ENCODE measurements at regions not wholly inside any gene's neighbourhood (a gene's known extent, or its start where the extent isn't known, plus 50 kb on each side); places are given as distances from the start of the nearest gene placed in this dataset.

GRCh38 chr6:117829594-117830319 is 77.3 kb upstream of the SLC35F1 start:
- H3K36me3 ChIP-seq (replicated peaks in 1 of 2; ENCODE audit: control insufficient read depth in 2 of 2, insufficient read depth in 2 of 2, low read length in 2 of 2) = no peaks in the 10 kb centered on the region
- no peak overlapping the region for H3K27ac ChIP-seq (replicated peaks; ENCODE audit: low read length)
- no peak overlapping the region for H2BK120ac ChIP-seq (ENCODE audit: low read depth, low read length)
- no peak overlapping the region for H2BK15ac ChIP-seq (ENCODE audit: low read length)
- H3K4ac ChIP-seq (ENCODE audit: low read length) = no peak overlapping the region
- H4K8ac ChIP-seq (ENCODE audit: low read depth, low read length) = no peak overlapping the region
- H3K4me1 ChIP-seq (ENCODE audit: control insufficient read depth in 2 of 2, insufficient read depth in 1 of 2, low read depth in 1 of 2, low read length in 2 of 2) = peaks cover 0 to 2% of the 10 kb centered on the region in 2 donors
- WGBS, 2 donors (ENCODE audit: extremely low coverage in 2 of 2, insufficient read length in 2 of 2, insufficient replicate concordance in 1 of 2) = no CpG with 5 or more reads among the region's 8 CpGs
- no peak overlapping the region for H3K23ac ChIP-seq (ENCODE audit: low read depth, low read length, poor library complexity)
- H3K4me2 ChIP-seq (ENCODE audit: insufficient read depth, low read length, poor library complexity, severe bottlenecking) = peak overlapping the region; percentile 30
- no peak overlapping the region for H2BK12ac ChIP-seq (ENCODE audit: low read length)
- H2AFZ ChIP-seq (ENCODE audit: low read length) = peak overlapping the region; percentile 92
- no peak overlapping the region for H3K14ac ChIP-seq (ENCODE audit: low read length)
- no peak overlapping the region for H3K18ac ChIP-seq (ENCODE audit: low read length)
- no peaks in the 10 kb centered on the region for H3K9me3 ChIP-seq (replicated peaks in 1 of 2; ENCODE audit: control insufficient read depth in 2 of 2, insufficient read depth in 1 of 2, low read depth in 1 of 2, low read length in 2 of 2)
- no peak overlapping the region for H2AK5ac ChIP-seq (ENCODE audit: low read depth, low read length)
- H4K91ac ChIP-seq (ENCODE audit: low read depth, low read length, poor library complexity) = no peak overlapping the region
- DNase-seq (ENCODE audit: low spot score) = peak; percentile 54
- H3K27me3 ChIP-seq (ENCODE audit: control insufficient read depth in 3 of 3, insufficient read depth in 3 of 3, low read depth in 1 of 3, low read length in 3 of 3) = peaks cover 0 to 8% (median 0%) of the 10 kb centered on the region in 3 experiments
- H3K4me3 ChIP-seq (ENCODE audit: low read length in 2 of 2) = peak overlapping the region; percentile 53 to 87
- H3K9ac ChIP-seq (ENCODE audit: low read depth, low read length, poor library complexity) = no peak overlapping the region
- no peak overlapping the region for H2BK5ac ChIP-seq (ENCODE audit: low read length)
- no peaks in the 10 kb centered on the region for H3K79me1 ChIP-seq (ENCODE audit: low read depth, low read length)

GRCh38 chr6:117837261-117837660 is 69.8 kb upstream of the SLC35F1 start:
- Histone ChIP-seq H3K4me1 (ENCODE audit: control insufficient read depth in 2 of 2, insufficient read depth in 1 of 2, low read depth in 1 of 2, low read length in 2 of 2) (no peaks in the 10 kb centered on the region), H4K8ac (ENCODE audit: low read depth, low read length) (no peak overlapping the region), H3K36me3 (replicated peaks in 1 of 2; ENCODE audit: control insufficient read depth in 2 of 2, insufficient read depth in 2 of 2, low read length in 2 of 2) (no peaks in the 10 kb centered on the region), H2BK5ac (ENCODE audit: low read length) (no peak overlapping the region), H3K9ac (ENCODE audit: low read depth, low read length, poor library complexity) (no peak overlapping the region), H3K18ac (ENCODE audit: low read length) (no peak overlapping the region), H2BK15ac (ENCODE audit: low read length) (no peak overlapping the region), H3K4me3 (ENCODE audit: low read length in 2 of 2) (no peak overlapping the region), H2AK5ac (ENCODE audit: low read depth, low read length) (no peak overlapping the region), H3K23ac (ENCODE audit: low read depth, low read length, poor library complexity) (no peak overlapping the region), H3K79me1 (ENCODE audit: low read depth, low read length) (no peaks in the 10 kb centered on the region), H3K27me3 (ENCODE audit: control insufficient read depth in 3 of 3, insufficient read depth in 3 of 3, low read depth in 1 of 3, low read length in 3 of 3) (no peaks in the 10 kb centered on the region), H3K27ac (replicated peaks; ENCODE audit: low read length) (no peak overlapping the region), H4K91ac (ENCODE audit: low read depth, low read length, poor library complexity) (no peak overlapping the region), H3K4me2 (ENCODE audit: insufficient read depth, low read length, poor library complexity, severe bottlenecking) (no peak overlapping the region), H3K9me3 (replicated peaks in 1 of 2; ENCODE audit: control insufficient read depth in 2 of 2, insufficient read depth in 1 of 2, low read depth in 1 of 2, low read length in 2 of 2) (no peaks in the 10 kb centered on the region), H2BK12ac (ENCODE audit: low read length) (no peak overlapping the region), H3K14ac (ENCODE audit: low read length) (no peak overlapping the region), H2AFZ (ENCODE audit: low read length) (peak overlapping the region; percentile 75), H3K4ac (ENCODE audit: low read length) (no peak overlapping the region), H2BK120ac (ENCODE audit: low read depth, low read length) (no peak overlapping the region)
- DNase-seq (ENCODE audit: low spot score) = no peak
- WGBS, 2 donors (ENCODE audit: extremely low coverage in 2 of 2, insufficient read length in 2 of 2, insufficient replicate concordance in 1 of 2) = no CpG with 5 or more reads among the region's 3 CpGs

GRCh38 chr6:117840541-117840983 is 66.5 kb upstream of the SLC35F1 start:
- H3K9ac ChIP-seq (ENCODE audit: low read depth, low read length, poor library complexity) = no peak overlapping the region
- no peak overlapping the region for H3K14ac ChIP-seq (ENCODE audit: low read length)
- H2AK5ac ChIP-seq (ENCODE audit: low read depth, low read length) = no peak overlapping the region
- H3K4me1 ChIP-seq (ENCODE audit: control insufficient read depth in 2 of 2, insufficient read depth in 1 of 2, low read depth in 1 of 2, low read length in 2 of 2) = no peaks in the 10 kb centered on the region
- no peaks in the 10 kb centered on the region for H3K79me1 ChIP-seq (ENCODE audit: low read depth, low read length)
- no peak overlapping the region for H4K8ac ChIP-seq (ENCODE audit: low read depth, low read length)
- no peak overlapping the region for H3K4me3 ChIP-seq (ENCODE audit: low read length in 2 of 2)
- no peak overlapping the region for H3K27ac ChIP-seq (replicated peaks; ENCODE audit: low read length)
- H3K4me2 ChIP-seq (ENCODE audit: insufficient read depth, low read length, poor library complexity, severe bottlenecking) = no peak overlapping the region
- H3K18ac ChIP-seq (ENCODE audit: low read length) = no peak overlapping the region
- DNase-seq (ENCODE audit: low spot score) = peak; percentile 47
- no peaks in the 10 kb centered on the region for H3K36me3 ChIP-seq (replicated peaks in 1 of 2; ENCODE audit: control insufficient read depth in 2 of 2, insufficient read depth in 2 of 2, low read length in 2 of 2)
- H2BK12ac ChIP-seq (ENCODE audit: low read length) = no peak overlapping the region
- no peak overlapping the region for H2BK15ac ChIP-seq (ENCODE audit: low read length)
- H2BK5ac ChIP-seq (ENCODE audit: low read length) = no peak overlapping the region
- no peak overlapping the region for H4K91ac ChIP-seq (ENCODE audit: low read depth, low read length, poor library complexity)
- no peaks in the 10 kb centered on the region for H3K27me3 ChIP-seq (ENCODE audit: control insufficient read depth in 3 of 3, insufficient read depth in 3 of 3, low read depth in 1 of 3, low read length in 3 of 3)
- no peak overlapping the region for H3K23ac ChIP-seq (ENCODE audit: low read depth, low read length, poor library complexity)
- no peak overlapping the region for H3K4ac ChIP-seq (ENCODE audit: low read length)
- WGBS, 2 donors (ENCODE audit: extremely low coverage in 2 of 2, insufficient read length in 2 of 2, insufficient replicate concordance in 1 of 2) = no CpG with 5 or more reads among the region's 2 CpGs
- no peak overlapping the region for H2BK120ac ChIP-seq (ENCODE audit: low read depth, low read length)
- no peaks in the 10 kb centered on the region for H3K9me3 ChIP-seq (replicated peaks in 1 of 2; ENCODE audit: control insufficient read depth in 2 of 2, insufficient read depth in 1 of 2, low read depth in 1 of 2, low read length in 2 of 2)
- peak overlapping the region; percentile 70 for H2AFZ ChIP-seq (ENCODE audit: low read length)

- no peak overlapping the region for H3K14ac ChIP-seq (ENCODE audit: low read length)
- no peak overlapping the region for H3K18ac ChIP-seq (ENCODE audit: low read length)
- H3K4ac ChIP-seq (ENCODE audit: low read length) = no peak overlapping the region
- H2BK15ac ChIP-seq (ENCODE audit: low read length) = no peak overlapping the region
- H4K91ac ChIP-seq (ENCODE audit: low read depth, low read length, poor library complexity) = no peak overlapping the region
- no peak overlapping the region for H4K8ac ChIP-seq (ENCODE audit: low read depth, low read length)
- H3K9me3 ChIP-seq (replicated peaks in 1 of 2; ENCODE audit: control insufficient read depth in 2 of 2, insufficient read depth in 1 of 2, low read depth in 1 of 2, low read length in 2 of 2) = peaks cover 4 to 12% of the 10 kb centered on the region in 2 donors
- no peak overlapping the region for H3K9ac ChIP-seq (ENCODE audit: low read depth, low read length, poor library complexity)
- no peaks in the 10 kb centered on the region for H3K27me3 ChIP-seq (ENCODE audit: control insufficient read depth in 3 of 3, insufficient read depth in 3 of 3, low read depth in 1 of 3, low read length in 3 of 3)
- H3K36me3 ChIP-seq (replicated peaks in 1 of 2; ENCODE audit: control insufficient read depth in 2 of 2, insufficient read depth in 2 of 2, low read length in 2 of 2) = no peaks in the 10 kb centered on the region
- H2AK5ac ChIP-seq (ENCODE audit: low read depth, low read length) = no peak overlapping the region
- peaks cover 5% of the 10 kb centered on the region for H3K79me1 ChIP-seq (ENCODE audit: low read depth, low read length)
- no peak for DNase-seq (ENCODE audit: low spot score)
- no peak overlapping the region for H2BK12ac ChIP-seq (ENCODE audit: low read length)
- H3K4me1 ChIP-seq (ENCODE audit: control insufficient read depth in 2 of 2, insufficient read depth in 1 of 2, low read depth in 1 of 2, low read length in 2 of 2) = no peaks in the 10 kb centered on the region
- no peak overlapping the region for H3K23ac ChIP-seq (ENCODE audit: low read depth, low read length, poor library complexity)
- no peak overlapping the region for H2AFZ ChIP-seq (ENCODE audit: low read length)
- no peak overlapping the region for H2BK5ac ChIP-seq (ENCODE audit: low read length)
- H2BK120ac ChIP-seq (ENCODE audit: low read depth, low read length) = no peak overlapping the region
- H3K4me3 ChIP-seq (ENCODE audit: low read length in 2 of 2) = no peak overlapping the region
- no peak overlapping the region for H3K4me2 ChIP-seq (ENCODE audit: insufficient read depth, low read length, poor library complexity, severe bottlenecking)
- H3K27ac ChIP-seq (replicated peaks; ENCODE audit: low read length) = no peak overlapping the region
These were observed 59.2 kb upstream of the SLC35F1 start for GRCh38 chr6:117847912-117848311.
